IMR-90 (cell line): ENCODE measurements at regions not wholly inside any gene's neighbourhood (a gene's known extent, or its start where the extent isn't known, plus 50 kb on each side); places are given as distances from the start of the nearest gene placed in this dataset.

Source experiments
- CEBPB ChIP-seq: IDR thresholded peaks from 2 replicates; pipeline ENCODE4 v1.6.1; 2012; ENCODE audit warnings: low read depth, low read length, improper control_type of control experiment
- CTCF ChIP-seq: conservative IDR thresholded peaks from 2 replicates; pipeline ENCODE4 v1.5.1; 2012; ENCODE audit warnings: mild to moderate bottlenecking, low read depth, low read length, improper control_type of control experiment
- ELK1 ChIP-seq: fragments of 150-350 bp; IDR thresholded peaks from 2 replicates; pipeline ENCODE4 v1.6.1; 2016; ENCODE audit warnings: low read depth, mild to moderate bottlenecking, low read length, moderate library complexity, borderline replicate concordance
- FOS ChIP-seq: fragments of 150-350 bp; IDR thresholded peaks from 2 replicates; pipeline ENCODE4 v1.6.1; 2016; ENCODE audit warnings: low read depth, low read length
- MAZ ChIP-seq: IDR thresholded peaks from 2 replicates; pipeline ENCODE4 v1.6.1; 2012; ENCODE audit warnings: low read depth, mild to moderate bottlenecking, low read length, improper control_type of control experiment, moderate library complexity, borderline replicate concordance
- MXI1 ChIP-seq: IDR thresholded peaks from 2 replicates; pipeline ENCODE4 v1.6.1; 2012; ENCODE audit warnings: low read depth, mild to moderate bottlenecking, low read length, moderate library complexity, borderline replicate concordance
- POLR2A ChIP-seq: IDR thresholded peaks from 2 replicates; pipeline ENCODE4 v1.6.1; 2012; ENCODE audit warnings: mild to moderate bottlenecking, low read depth, low read length

- TF ChIP-seq CTCF = no peak
- TF ChIP-seq MXI1 = no peak
- TF ChIP-seq CEBPB = peak; percentile 57
- no peak for TF ChIP-seq ELK1
- TF ChIP-seq POLR2A = no peak
- TF ChIP-seq MAZ = no peak
- no peak for TF ChIP-seq FOS
Observed at GRCh38 chrX:117539090-117539418, 577.6 kb downstream of the KLHL13 start.
